OCI-LY7 (cell line): ENCODE measurements at regions not wholly inside any gene's neighbourhood (a gene's known extent, or its start where the extent isn't known, plus 50 kb on each side); places are given as distances from the start of the nearest gene placed in this dataset.

Experiments used
- BruUV-seq: library from RNA; stranded (reverse); fragments of 400-500 nt; replicated peaks from 2 replicates; lab custom pipeline; 2021; lab: Mats Ljungman, UMichigan
- CTCF ChIA-PET: fragments of 300-600 bp; sonication (Branson Sonifier 250); formaldehyde crosslinking; loops from one replicate; lab custom pipeline; 2022; ENCODE audit warnings: antibody characterized with exemption; ENCODE audit not compliant: unreplicated experiment; lab: Charles Lee
- POLR2A ChIA-PET: fragments of 300-600 bp; sonication (Branson Sonifier 250); formaldehyde crosslinking; loops from one replicate; lab custom pipeline; 2022; ENCODE audit warnings: antibody characterized with exemption; lab: Charles Lee
- DNase-seq: peaks from one replicate; pipeline ENCODE4 v3.0.0-alpha.2; 2015; ENCODE audit warnings: low spot score
- H2AFZ ChIP-seq: fragments of 200-600 bp; sonication (generic), shearing (Covaris generic); 2 replicates; pipeline ENCODE4 v1.6.1; 2014; ENCODE audit warnings: mild to moderate bottlenecking, antibody characterized with exemption, low read length, moderate library complexity
- H3K27ac ChIP-seq: fragments of 200-600 bp; sonication (generic); 2 replicates; pipeline ENCODE4 v1.5.1; 2014; ENCODE audit warnings: mixed run types, low read depth, mild to moderate bottlenecking, moderate library complexity, low read length, inconsistent platforms; ENCODE audit not compliant: poor library complexity, severe bottlenecking
- H3K36me3 ChIP-seq: fragments of 200-600 bp; sonication (generic); 2 replicates; pipeline ENCODE4 v1.6.1; 2014; ENCODE audit warnings: mild to moderate bottlenecking, antibody characterized with exemption, low read length, moderate library complexity, mixed read lengths; ENCODE audit not compliant: insufficient read depth
- H3K4me1 ChIP-seq: fragments of 200-600 bp; sonication (generic); 2 replicates; pipeline ENCODE4 v1.5.1; 2014; ENCODE audit warnings: mild to moderate bottlenecking, low read length; ENCODE audit not compliant: insufficient read depth, poor library complexity, severe bottlenecking
- H3K4me2 ChIP-seq: fragments of 200-600 bp; sonication (generic); 2 replicates; pipeline ENCODE4 v1.6.1; 2014; ENCODE audit warnings: mild to moderate bottlenecking, low read length
- H3K4me3 ChIP-seq: fragments of 200-600 bp; sonication (generic); 2 replicates; pipeline ENCODE4 v1.5.1; 2014; ENCODE audit warnings: mild to moderate bottlenecking, low read depth, low read length; ENCODE audit not compliant: poor library complexity, severe bottlenecking
- H3K79me2 ChIP-seq: fragments of 200-600 bp; sonication (generic); 2 replicates; pipeline ENCODE4 v1.6.1; 2016; ENCODE audit warnings: low read depth, mild to moderate bottlenecking, low read length, moderate library complexity, mixed read lengths; ENCODE audit not compliant: insufficient read depth
- H3K9me2 ChIP-seq: fragments of 200-600 bp; sonication (generic); 2 replicates; pipeline ENCODE4 v1.6.1; 2016; ENCODE audit warnings: mild to moderate bottlenecking, low read length, mixed read lengths; ENCODE audit not compliant: insufficient read depth
- H3K9me3 ChIP-seq: fragments of 200-600 bp; sonication (generic); 2 replicates; pipeline ENCODE4 v1.6.1; 2014; ENCODE audit warnings: mild to moderate bottlenecking, mixed run types, low read length, mixed read lengths
- H4K20me1 ChIP-seq: fragments of 200-600 bp; sonication (generic); 2 replicates; pipeline ENCODE4 v1.6.1; 2014; ENCODE audit warnings: mild to moderate bottlenecking, antibody characterized with exemption, low read length, moderate library complexity, mixed read lengths; ENCODE audit not compliant: insufficient read depth
- CTCF ChIP-seq: fragments of 200-600 bp; sonication (generic); conservative IDR thresholded peaks from 2 replicates; pipeline ENCODE4 v1.5.1; 2014; ENCODE audit warnings: mild to moderate bottlenecking, antibody characterized with exemption, low read length, moderate library complexity, mixed read lengths
- EZH2phosphoT487 ChIP-seq: fragments of 200-600 bp; sonication (generic); IDR thresholded peaks from 2 replicates; pipeline ENCODE4 v1.6.1; 2018; ENCODE audit warnings: low read depth, borderline replicate concordance, mild to moderate bottlenecking, mixed run types, antibody characterized with exemption, low read length, moderate library complexity, mixed read lengths
- intact Hi-C: fragments of 100-400 bp; cut with micrococcal nuclease; formaldehyde crosslinking; loops from one replicate; pipeline ENCODE4 v1.10.0; 2022; ENCODE audit not compliant: unreplicated experiment

- Histone ChIP-seq H3K4me3 (no peak overlapping the region), H3K4me1 (no peaks in the 10 kb centered on the region), H3K9me2 (no peaks in the 10 kb centered on the region), H4K20me1 (no peaks in the 10 kb centered on the region), H3K27ac (no peak overlapping the region), H3K36me3 (no peaks in the 10 kb centered on the region), H3K4me2 (no peak overlapping the region), H2AFZ (no peak overlapping the region), H3K79me2 (no peaks in the 10 kb centered on the region), H3K9me3 (no peaks in the 10 kb centered on the region)
- intact Hi-C loops, result no loop called here
- POLR2A ChIA-PET, result interaction anchor here (1.2 kb wide), 1 partner anchor 13 kb away, joined by 3 read pairs; no protein-coding TSS in a partner anchor
- no peak for DNase-seq
- no TSS peak for BruUV-seq
- CTCF ChIA-PET, result no interaction called here
- TF ChIP-seq EZH2phosphoT487 (no peak), CTCF (no peak)
These were observed 53.1 kb upstream of the GALNT15 start for GRCh38 chr3:16121391-16121790.

GRCh38 chr3:16122155-16122554, 52.3 kb upstream of the GALNT15 start:
- no TSS peak for BruUV-seq
- TF ChIP-seq EZH2phosphoT487 (no peak), CTCF (no peak)
- POLR2A ChIA-PET, result interaction anchor here (0.9 kb wide), 1 partner anchor 23 kb away, joined by 3 read pairs; no protein-coding TSS in a partner anchor
- Histone ChIP-seq H4K20me1 (no peaks in the 10 kb centered on the region), H3K9me2 (no peaks in the 10 kb centered on the region), H2AFZ (no peak overlapping the region), H3K27ac (no peak overlapping the region), H3K79me2 (no peaks in the 10 kb centered on the region), H3K9me3 (no peaks in the 10 kb centered on the region), H3K4me2 (no peak overlapping the region), H3K4me1 (no peaks in the 10 kb centered on the region), H3K4me3 (no peak overlapping the region), H3K36me3 (no peaks in the 10 kb centered on the region)
- intact Hi-C loops, result no loop called here
- CTCF ChIA-PET, result no interaction called here
- DNase-seq, result no peak

- no peak for TF ChIP-seq CTCF
- TF ChIP-seq EZH2phosphoT487, result no peak
- DNase-seq, result no peak
- intact Hi-C loops, result no loop called here
- H2AFZ ChIP-seq, result no peak overlapping the region
- no peak overlapping the region for H3K27ac ChIP-seq
- H3K9me3 ChIP-seq, result no peaks in the 10 kb centered on the region
- no peaks in the 10 kb centered on the region for H3K36me3 ChIP-seq
- no peaks in the 10 kb centered on the region for H3K4me1 ChIP-seq
- no peaks in the 10 kb centered on the region for H4K20me1 ChIP-seq
- no TSS peak for BruUV-seq
- H3K79me2 ChIP-seq, result no peaks in the 10 kb centered on the region
- no peak overlapping the region for H3K4me3 ChIP-seq
- no peaks in the 10 kb centered on the region for H3K9me2 ChIP-seq
- no peak overlapping the region for H3K4me2 ChIP-seq
- ChIA-PET POLR2A (interaction anchor here (0.9 to 1.5 kb wide), 2 partner anchors 13 to 22 kb away, joined by 3 to 5 read pairs; no protein-coding TSS in a partner anchor), CTCF (no interaction called here)
These were observed 51.8 kb upstream of the GALNT15 start for GRCh38 chr3:16122661-16123060.
